ENCODE measurements at regions not wholly inside any gene's neighbourhood (a gene's known extent, or its start where the extent isn't known, plus 50 kb on each side); places are given as distances from the start of the nearest gene placed in this dataset.

- no peak overlapping the region for H3K4me3 ChIP-seq (ENCODE audit: low read depth, low read length)
- no peak for TF ChIP-seq CTCF (IDR thresholded peaks at IDR 0.05; ENCODE audit: insufficient read depth, low read depth, low read length)
- DNase-seq (ENCODE audit: low read depth): no peak
These were observed 58.1 kb upstream of the INTU start for GRCh38 chr4:127574643-127575042.

DNA sequence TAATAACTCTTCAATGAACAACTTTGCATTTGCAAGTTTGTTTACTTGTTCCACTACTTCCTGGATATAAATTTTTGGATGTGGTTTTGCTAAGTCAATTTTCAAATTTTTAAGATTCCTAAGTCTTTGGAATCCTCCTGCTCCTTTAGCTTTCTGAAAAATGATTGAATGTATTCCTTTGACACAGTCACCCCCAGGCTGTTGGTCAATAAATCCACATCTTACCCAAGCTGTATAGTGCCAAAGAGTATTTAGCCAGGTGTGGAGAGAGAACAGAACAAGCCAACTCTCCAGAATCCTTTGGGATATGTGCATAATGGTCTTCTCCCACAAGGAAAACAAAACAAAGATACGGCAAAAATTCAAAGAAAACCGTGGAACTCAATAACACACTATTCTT, 56.9 kb upstream of the INTU start:
- no peak for TF ChIP-seq CTCF (IDR thresholded peaks at IDR 0.05; ENCODE audit: insufficient read depth, low read depth, low read length)
- no peak for DNase-seq (ENCODE audit: low read depth)
- H3K4me3 ChIP-seq (ENCODE audit: low read depth, low read length): no peak overlapping the region

DNA sequence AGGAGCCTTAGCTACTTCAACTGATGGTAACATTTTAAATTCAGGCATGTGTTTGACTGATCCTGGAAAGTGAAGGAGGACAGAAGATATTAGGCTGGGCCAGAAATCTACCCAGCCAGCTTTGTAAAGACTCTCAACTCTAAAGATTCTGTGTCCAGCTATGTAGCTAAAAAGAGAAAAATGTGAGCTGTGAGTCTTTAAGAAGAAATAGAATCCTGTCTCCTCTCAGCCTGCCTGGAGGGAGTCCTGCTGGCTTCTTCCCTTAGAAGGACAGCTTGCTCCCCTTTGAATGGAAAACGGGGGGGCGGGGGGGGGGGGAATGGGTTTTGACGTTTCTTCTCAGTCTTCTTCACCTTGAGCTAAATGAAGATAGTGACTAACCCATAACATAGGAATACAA, 54.3 kb upstream of the INTU start:
- no peak for TF ChIP-seq CTCF (IDR thresholded peaks at IDR 0.05; ENCODE audit: insufficient read depth, low read depth, low read length)
- DNase-seq (ENCODE audit: low read depth): no peak
- no peak overlapping the region for H3K4me3 ChIP-seq (ENCODE audit: low read depth, low read length)

- DNase-seq (ENCODE audit: low read depth): no peak
- TF ChIP-seq CTCF (IDR thresholded peaks at IDR 0.05; ENCODE audit: insufficient read depth, low read depth, low read length): no peak
- H3K4me3 ChIP-seq (ENCODE audit: low read depth, low read length): no peak overlapping the region
These were observed 53.8 kb upstream of the INTU start for GRCh38 chr4:127578967-127579366.

GRCh38 chr4:127579821-127580220, 52.9 kb upstream of the INTU start:
- no peak for TF ChIP-seq CTCF (IDR thresholded peaks at IDR 0.05; ENCODE audit: insufficient read depth, low read depth, low read length)
- no peak overlapping the region for H3K4me3 ChIP-seq (ENCODE audit: low read depth, low read length)
- DNase-seq (ENCODE audit: low read depth): no peak

GRCh38 chr4:127580300-127580699, 52.5 kb upstream of the INTU start:
- no peak overlapping the region for H3K4me3 ChIP-seq (ENCODE audit: low read depth, low read length)
- DNase-seq (ENCODE audit: low read depth): no peak
- TF ChIP-seq CTCF (IDR thresholded peaks at IDR 0.05; ENCODE audit: insufficient read depth, low read depth, low read length): no peak

GRCh38 chr4:127580891-127581290, 51.9 kb upstream of the INTU start:
- no peak for DNase-seq (ENCODE audit: low read depth)
- TF ChIP-seq CTCF (IDR thresholded peaks at IDR 0.05; ENCODE audit: insufficient read depth, low read depth, low read length): no peak

More at GRCh38 chr4:127580891-127581290, 51.9 kb upstream of the INTU start:
- H3K4me3 ChIP-seq (ENCODE audit: low read depth, low read length): no peak overlapping the region

Measured in fibroblast of villous mesenchyme (primary cell).